SK-N-SH (cell line): ENCODE measurements at regions not wholly inside any gene's neighbourhood (a gene's known extent, or its start where the extent isn't known, plus 50 kb on each side); places are given as distances from the start of the nearest gene placed in this dataset.

ENCODE experiments used
- CTCF ChIA-PET: fragments of 300-600, 350-600 bp; formaldehyde crosslinking; extraction: SDS; loops from one replicate; lab custom pipeline; 2021; lab: Yijun Ruan, JAX
- POLR2A ChIA-PET: fragments of 350-600 bp; sonication (Branson Sonifier 250); formaldehyde crosslinking; extraction: SDS; loops from one replicate; lab custom pipeline; 2020; ENCODE audit warnings: antibody characterized with exemption, inconsistent platforms; lab: Yijun Ruan, JAX
- DNase-seq: peaks from one replicate; pipeline ENCODE4 v3.0.0; 2012
- H2AFZ ChIP-seq: fragments of 200-600 bp; sonication (generic); 2 replicates; pipeline ENCODE4 v1.8.1; 2016; ENCODE audit warnings: antibody characterized with exemption, mild to moderate bottlenecking, low read depth
- H3F3A ChIP-seq: fragments of 200-600 bp; sonication (generic); replicated peaks from 2 replicates; pipeline ENCODE3; 2016; ENCODE audit warnings: antibody characterized with exemption, mild to moderate bottlenecking; ENCODE audit not compliant: insufficient read depth
- H3K27ac ChIP-seq, 2 experiments: fragments of 200-500 bp in 1 of 2; fragments of 200-600 bp in 1 of 2; sonication (Bioruptor generic) in 1 of 2; sonication (generic), shearing (Covaris generic) in 1 of 2; 2 replicates each; pipeline versions ENCODE4 v1.5.1 to v1.6.1; 2014 to 2016; ENCODE audit warnings: low read depth in 2 of 2, inconsistent platforms in 1 of 2, low read length in 1 of 2, mild to moderate bottlenecking in 1 of 2, mixed read lengths in 1 of 2
- H3K27me3 ChIP-seq: fragments of 200-600 bp; sonication (generic), shearing (Covaris generic); 2 replicates; pipeline ENCODE4 v1.6.1; 2016; ENCODE audit warnings: mixed run types; ENCODE audit not compliant: insufficient read depth
- H3K36me3 ChIP-seq, 2 experiments: fragments of 200-500 bp in 1 of 2; fragments of 200-600 bp in 1 of 2; sonication (Bioruptor generic) in 1 of 2; sonication (generic) in 1 of 2; replicated peaks in 1 of 2; 2 replicates each; pipeline versions ENCODE3 to v1.5.1; 2014 to 2016; ENCODE audit warnings: low read length in 1 of 2, mild to moderate bottlenecking in 1 of 2; ENCODE audit not compliant: insufficient read depth in 2 of 2, control insufficient read depth in 1 of 2
- H3K4me1 ChIP-seq, 2 experiments: fragments of 200-500 bp in 1 of 2; fragments of 200-600 bp in 1 of 2; sonication (Bioruptor generic) in 1 of 2; sonication (generic), shearing (Covaris generic) in 1 of 2; 2 replicates each; pipeline versions ENCODE4 v1.5.1 to v1.6.1; 2014 to 2016; ENCODE audit warnings: low read depth in 1 of 2, low read length in 1 of 2, mixed run types in 1 of 2; ENCODE audit not compliant: insufficient read depth in 2 of 2, control insufficient read depth in 1 of 2
- H3K4me2 ChIP-seq: fragments of 200-600 bp; sonication (generic), shearing (Covaris generic); 2 replicates; pipeline ENCODE4 v1.6.1; 2017; ENCODE audit warnings: mixed run types
- H3K4me3 ChIP-seq, 2 experiments: fragments of 200-500 bp in 1 of 2; fragments of 200-600 bp in 1 of 2; sonication (Bioruptor generic) in 1 of 2; sonication (generic), shearing (Covaris generic) in 1 of 2; 2 replicates each; pipeline versions ENCODE4 v1.5.1 to v1.8.1; 2014 to 2016; ENCODE audit warnings: low read depth in 2 of 2, inconsistent platforms in 1 of 2, low read length in 1 of 2, mild to moderate bottlenecking in 1 of 2, mixed read lengths in 1 of 2, moderate library complexity in 1 of 2
- H3K79me2 ChIP-seq: fragments of 200-600 bp; sonication (generic); 2 replicates; pipeline ENCODE4 v1.8.1; 2017; ENCODE audit warnings: mild to moderate bottlenecking; ENCODE audit not compliant: insufficient read depth
- H3K9ac ChIP-seq: fragments of 200-600 bp; sonication (generic); 2 replicates; pipeline ENCODE4 v1.6.1; 2017; ENCODE audit warnings: mixed run types
- H3K9me2 ChIP-seq: fragments of 200-600 bp; sonication (generic); 2 replicates; pipeline ENCODE4 v1.6.1; 2017; ENCODE audit warnings: mixed run types
- H3K9me3 ChIP-seq: fragments of 200-600 bp; sonication (generic); 2 replicates; pipeline ENCODE4 v1.6.1; 2017; ENCODE audit warnings: mixed run types, mild to moderate bottlenecking, moderate library complexity
- H4K20me1 ChIP-seq: fragments of 200-600 bp; sonication (generic); 2 replicates; pipeline ENCODE4 v1.6.1; 2017; ENCODE audit warnings: mild to moderate bottlenecking, mixed run types; ENCODE audit not compliant: insufficient read depth
- ELF1 ChIP-seq: IDR thresholded peaks from 2 replicates; pipeline ENCODE4 v1.4.0; 2012
- FOSL2 ChIP-seq: IDR thresholded peaks from 2 replicates; pipeline ENCODE4 v1.4.0; 2012; ENCODE audit warnings: low read depth, mild to moderate bottlenecking, moderate library complexity, borderline replicate concordance
- FOXM1 ChIP-seq: IDR thresholded peaks from 2 replicates; pipeline ENCODE4 v1.4.0; 2012; ENCODE audit warnings: low read depth, mild to moderate bottlenecking
- GATA2 ChIP-seq: sonication (generic); formaldehyde crosslinking; IDR thresholded peaks from 2 replicates; pipeline ENCODE4 v1.5.0; 2020; ENCODE audit warnings: mild to moderate bottlenecking, missing genetic modification reagents
- RFX5 ChIP-seq: IDR thresholded peaks from 2 replicates; pipeline ENCODE4 v1.6.1; 2012; ENCODE audit warnings: mild to moderate bottlenecking, improper control_type of control experiment, low read length
- SMC3 ChIP-seq: IDR thresholded peaks from 2 replicates; pipeline ENCODE4 v1.6.1; 2012; ENCODE audit warnings: low read depth, low read length, improper control_type of control experiment
- TCF12 ChIP-seq: IDR thresholded peaks from 2 replicates; pipeline ENCODE4 v1.4.0; 2012
- WGBS: methylation state at CpG from one replicate; pipeline ENCODE4 v1.1.6; 2017; ENCODE audit warnings: low lambda C conversion rate; 5-methylcytosine and 5-hydroxymethylcytosine counted together
- TF ChIP-seq, protein P1 (sequence below): IDR thresholded peaks from 2 replicates; pipeline ENCODE4 v1.4.0; 2012; ENCODE audit warnings: low read depth, borderline replicate concordance
- TF ChIP-seq, protein P2 (sequence below): fragments of 200-600 bp; sonication (generic); IDR thresholded peaks from 2 replicates; pipeline ENCODE4 v1.6.1; 2017; ENCODE audit warnings: antibody characterized with exemption, mild to moderate bottlenecking, moderate library complexity
- TF ChIP-seq, protein P3 (sequence below): IDR thresholded peaks from 2 replicates; pipeline ENCODE4; 2012
- TF ChIP-seq, protein P4 (sequence below): IDR thresholded peaks from 2 replicates; pipeline ENCODE4 v1.4.0; 2012; ENCODE audit warnings: low read depth, borderline replicate concordance
- TF ChIP-seq, protein P5 (sequence below): IDR thresholded peaks from 2 replicates; pipeline ENCODE4 v1.6.1; 2012; ENCODE audit warnings: mild to moderate bottlenecking, low read depth, low read length, moderate library complexity

DNA sequence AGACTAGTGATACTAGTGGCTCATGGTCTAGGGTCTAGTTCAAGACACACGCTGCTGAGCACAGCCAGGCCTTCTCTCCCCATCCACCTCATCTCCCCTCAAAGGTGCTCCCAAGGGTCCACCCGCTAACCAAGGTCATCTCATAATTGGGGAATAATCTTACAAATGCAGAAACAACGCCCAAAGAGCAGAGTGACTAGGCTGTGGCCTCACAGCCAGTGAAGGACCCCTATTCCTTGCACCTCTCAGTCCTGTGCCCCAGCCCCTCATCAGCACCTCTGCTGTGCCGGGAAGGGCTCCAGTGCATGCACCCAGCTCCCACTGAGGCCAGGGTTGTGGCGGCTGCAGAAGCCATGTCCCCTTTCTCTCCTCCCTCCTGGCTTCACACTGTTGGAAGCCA is 286.9 kb downstream of the UACA start:
- peaks cover 16% of the 10 kb centered on the region for H3F3A ChIP-seq
- no peaks in the 10 kb centered on the region for H3K27me3 ChIP-seq
- H3K36me3 ChIP-seq, result no peaks in the 10 kb centered on the region
- H3K9me3 ChIP-seq, result no peaks in the 10 kb centered on the region
- no peaks in the 10 kb centered on the region for H4K20me1 ChIP-seq
- ChIA-PET CTCF (interaction anchor here (1.0 to 4.7 kb wide), 3 partner anchors 10 to 17 kb away, joined by 4 to 25 read pairs (median 7); no protein-coding TSS in a partner anchor), POLR2A (no interaction called here)
- no peak overlapping the region for H3K27ac ChIP-seq
- H3K79me2 ChIP-seq, result no peaks in the 10 kb centered on the region
- WGBS, result 97% methylated on average over 5 of the region's 5 CpGs
- TF ChIP-seq, protein P1, sequence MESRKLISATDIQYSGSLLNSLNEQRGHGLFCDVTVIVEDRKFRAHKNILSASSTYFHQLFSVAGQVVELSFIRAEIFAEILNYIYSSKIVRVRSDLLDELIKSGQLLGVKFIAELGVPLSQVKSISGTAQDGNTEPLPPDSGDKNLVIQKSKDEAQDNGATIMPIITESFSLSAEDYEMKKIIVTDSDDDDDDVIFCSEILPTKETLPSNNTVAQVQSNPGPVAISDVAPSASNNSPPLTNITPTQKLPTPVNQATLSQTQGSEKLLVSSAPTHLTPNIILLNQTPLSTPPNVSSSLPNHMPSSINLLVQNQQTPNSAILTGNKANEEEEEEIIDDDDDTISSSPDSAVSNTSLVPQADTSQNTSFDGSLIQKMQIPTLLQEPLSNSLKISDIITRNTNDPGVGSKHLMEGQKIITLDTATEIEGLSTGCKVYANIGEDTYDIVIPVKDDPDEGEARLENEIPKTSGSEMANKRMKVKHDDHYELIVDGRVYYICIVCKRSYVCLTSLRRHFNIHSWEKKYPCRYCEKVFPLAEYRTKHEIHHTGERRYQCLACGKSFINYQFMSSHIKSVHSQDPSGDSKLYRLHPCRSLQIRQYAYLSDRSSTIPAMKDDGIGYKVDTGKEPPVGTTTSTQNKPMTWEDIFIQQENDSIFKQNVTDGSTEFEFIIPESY, result no peak
- TF ChIP-seq, protein P2, sequence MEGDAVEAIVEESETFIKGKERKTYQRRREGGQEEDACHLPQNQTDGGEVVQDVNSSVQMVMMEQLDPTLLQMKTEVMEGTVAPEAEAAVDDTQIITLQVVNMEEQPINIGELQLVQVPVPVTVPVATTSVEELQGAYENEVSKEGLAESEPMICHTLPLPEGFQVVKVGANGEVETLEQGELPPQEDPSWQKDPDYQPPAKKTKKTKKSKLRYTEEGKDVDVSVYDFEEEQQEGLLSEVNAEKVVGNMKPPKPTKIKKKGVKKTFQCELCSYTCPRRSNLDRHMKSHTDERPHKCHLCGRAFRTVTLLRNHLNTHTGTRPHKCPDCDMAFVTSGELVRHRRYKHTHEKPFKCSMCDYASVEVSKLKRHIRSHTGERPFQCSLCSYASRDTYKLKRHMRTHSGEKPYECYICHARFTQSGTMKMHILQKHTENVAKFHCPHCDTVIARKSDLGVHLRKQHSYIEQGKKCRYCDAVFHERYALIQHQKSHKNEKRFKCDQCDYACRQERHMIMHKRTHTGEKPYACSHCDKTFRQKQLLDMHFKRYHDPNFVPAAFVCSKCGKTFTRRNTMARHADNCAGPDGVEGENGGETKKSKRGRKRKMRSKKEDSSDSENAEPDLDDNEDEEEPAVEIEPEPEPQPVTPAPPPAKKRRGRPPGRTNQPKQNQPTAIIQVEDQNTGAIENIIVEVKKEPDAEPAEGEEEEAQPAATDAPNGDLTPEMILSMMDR, result no peak
- TF ChIP-seq GATA2 (CRISPR knock-in tag) (no peak), TCF12 (no peak), FOXM1 (no peak), FOSL2 (no peak), RFX5 (no peak), SMC3 (no peak), ELF1 (no peak)
- TF ChIP-seq, protein P3, sequence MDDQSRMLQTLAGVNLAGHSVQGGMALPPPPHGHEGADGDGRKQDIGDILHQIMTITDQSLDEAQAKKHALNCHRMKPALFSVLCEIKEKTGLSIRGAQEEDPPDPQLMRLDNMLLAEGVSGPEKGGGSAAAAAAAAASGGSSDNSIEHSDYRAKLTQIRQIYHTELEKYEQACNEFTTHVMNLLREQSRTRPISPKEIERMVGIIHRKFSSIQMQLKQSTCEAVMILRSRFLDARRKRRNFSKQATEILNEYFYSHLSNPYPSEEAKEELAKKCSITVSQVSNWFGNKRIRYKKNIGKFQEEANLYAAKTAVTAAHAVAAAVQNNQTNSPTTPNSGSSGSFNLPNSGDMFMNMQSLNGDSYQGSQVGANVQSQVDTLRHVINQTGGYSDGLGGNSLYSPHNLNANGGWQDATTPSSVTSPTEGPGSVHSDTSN, result no peak
- TF ChIP-seq, protein P4, sequence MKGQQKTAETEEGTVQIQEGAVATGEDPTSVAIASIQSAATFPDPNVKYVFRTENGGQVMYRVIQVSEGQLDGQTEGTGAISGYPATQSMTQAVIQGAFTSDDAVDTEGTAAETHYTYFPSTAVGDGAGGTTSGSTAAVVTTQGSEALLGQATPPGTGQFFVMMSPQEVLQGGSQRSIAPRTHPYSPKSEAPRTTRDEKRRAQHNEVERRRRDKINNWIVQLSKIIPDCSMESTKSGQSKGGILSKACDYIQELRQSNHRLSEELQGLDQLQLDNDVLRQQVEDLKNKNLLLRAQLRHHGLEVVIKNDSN, result no peak
- TF ChIP-seq, protein P5, sequence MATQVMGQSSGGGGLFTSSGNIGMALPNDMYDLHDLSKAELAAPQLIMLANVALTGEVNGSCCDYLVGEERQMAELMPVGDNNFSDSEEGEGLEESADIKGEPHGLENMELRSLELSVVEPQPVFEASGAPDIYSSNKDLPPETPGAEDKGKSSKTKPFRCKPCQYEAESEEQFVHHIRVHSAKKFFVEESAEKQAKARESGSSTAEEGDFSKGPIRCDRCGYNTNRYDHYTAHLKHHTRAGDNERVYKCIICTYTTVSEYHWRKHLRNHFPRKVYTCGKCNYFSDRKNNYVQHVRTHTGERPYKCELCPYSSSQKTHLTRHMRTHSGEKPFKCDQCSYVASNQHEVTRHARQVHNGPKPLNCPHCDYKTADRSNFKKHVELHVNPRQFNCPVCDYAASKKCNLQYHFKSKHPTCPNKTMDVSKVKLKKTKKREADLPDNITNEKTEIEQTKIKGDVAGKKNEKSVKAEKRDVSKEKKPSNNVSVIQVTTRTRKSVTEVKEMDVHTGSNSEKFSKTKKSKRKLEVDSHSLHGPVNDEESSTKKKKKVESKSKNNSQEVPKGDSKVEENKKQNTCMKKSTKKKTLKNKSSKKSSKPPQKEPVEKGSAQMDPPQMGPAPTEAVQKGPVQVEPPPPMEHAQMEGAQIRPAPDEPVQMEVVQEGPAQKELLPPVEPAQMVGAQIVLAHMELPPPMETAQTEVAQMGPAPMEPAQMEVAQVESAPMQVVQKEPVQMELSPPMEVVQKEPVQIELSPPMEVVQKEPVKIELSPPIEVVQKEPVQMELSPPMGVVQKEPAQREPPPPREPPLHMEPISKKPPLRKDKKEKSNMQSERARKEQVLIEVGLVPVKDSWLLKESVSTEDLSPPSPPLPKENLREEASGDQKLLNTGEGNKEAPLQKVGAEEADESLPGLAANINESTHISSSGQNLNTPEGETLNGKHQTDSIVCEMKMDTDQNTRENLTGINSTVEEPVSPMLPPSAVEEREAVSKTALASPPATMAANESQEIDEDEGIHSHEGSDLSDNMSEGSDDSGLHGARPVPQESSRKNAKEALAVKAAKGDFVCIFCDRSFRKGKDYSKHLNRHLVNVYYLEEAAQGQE, result no peak
- H3K4me1 ChIP-seq, result peaks cover 25 to 31% of the 10 kb centered on the region in 2 experiments
- no peak overlapping the region for H3K4me2 ChIP-seq
- H3K9me2 ChIP-seq, result no peaks in the 10 kb centered on the region
- H3K9ac ChIP-seq, result no peak overlapping the region
- no peak overlapping the region for H2AFZ ChIP-seq
- H3K4me3 ChIP-seq, result no peak overlapping the region
- no peak for DNase-seq
